ENCODE measurements at regions not wholly inside any gene's neighbourhood (a gene's known extent, or its start where the extent isn't known, plus 50 kb on each side); places are given as distances from the start of the nearest gene placed in this dataset.
"Not testable (repeated sequence)": the region's sequence is repeated elsewhere in the genome, so short reads cannot be mapped to it uniquely, and the experiment has no call there.

- DNase-seq: no peak
Observed at GRCh38 chr20:47406849-47407682, 50.6 kb upstream of the ZMYND8 start.

GRCh38 chr20:47411161-47411560, 54.7 kb upstream of the ZMYND8 start:
- no peak for DNase-seq

DNA sequence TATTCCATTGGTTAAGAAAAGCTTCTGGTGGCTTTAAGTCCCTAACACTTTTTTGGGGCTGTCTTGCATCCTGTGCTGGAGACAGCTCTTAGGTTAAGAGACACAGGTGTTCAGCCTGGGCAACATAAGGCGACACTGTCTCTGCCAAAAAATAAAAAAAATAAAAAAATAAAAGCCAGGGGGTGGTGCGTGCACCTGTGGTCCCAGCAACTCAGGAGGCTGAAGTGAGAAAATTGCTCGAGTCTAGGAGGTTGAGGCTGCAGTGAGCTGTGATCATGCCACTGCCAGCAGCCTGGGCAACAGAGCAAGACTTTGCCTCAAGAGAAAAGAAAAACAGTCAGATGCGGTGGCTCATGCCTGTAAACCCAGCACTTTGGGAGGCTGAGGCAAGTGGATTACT, 55.6 kb upstream of the ZMYND8 start:
- peak; percentile 64 for DNase-seq

- DNase-seq: no peak
Observed at GRCh38 chr20:47413189-47413588, 56.7 kb upstream of the ZMYND8 start.

DNA sequence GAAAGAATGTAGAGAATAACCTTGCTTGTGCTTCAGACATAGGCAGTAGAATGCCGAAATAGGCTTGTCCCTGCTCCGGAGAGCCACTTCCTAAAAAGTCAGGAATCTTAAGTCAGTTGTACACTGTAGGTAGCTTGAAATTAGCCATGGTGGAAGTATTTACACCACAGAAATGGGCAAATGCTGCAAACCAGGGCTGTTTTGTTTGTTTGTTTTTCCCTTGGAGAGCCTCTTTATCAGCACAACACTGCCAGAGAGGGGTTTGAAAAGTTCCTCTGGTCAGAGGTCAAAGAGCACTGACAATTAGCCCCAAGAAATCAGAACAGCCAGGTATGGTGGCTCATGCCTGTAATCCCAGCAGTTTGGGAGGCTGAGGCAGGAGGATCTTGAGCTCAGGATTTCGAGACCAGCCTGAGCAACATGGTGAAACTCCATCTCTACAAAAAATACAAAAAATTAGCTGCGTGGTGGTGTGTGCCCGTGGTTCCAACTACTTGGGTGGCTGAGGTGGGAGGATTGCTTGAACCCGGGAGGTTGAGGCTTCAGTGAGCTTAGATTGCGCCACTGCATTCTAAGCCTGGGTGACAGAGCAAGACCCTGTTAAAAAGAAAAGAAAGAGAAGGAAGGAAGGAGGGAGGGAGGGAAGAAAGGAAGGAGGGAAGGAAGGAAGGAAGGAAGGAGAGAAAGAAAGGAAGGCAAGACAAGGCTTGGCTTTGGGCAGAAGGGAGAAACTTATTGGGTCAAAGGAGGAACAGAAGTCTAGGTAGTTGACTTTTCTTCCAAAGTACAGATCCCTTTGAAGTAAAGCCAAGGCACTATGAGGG, 61.0 kb upstream of the ZMYND8 start:
- DNase-seq: no peak

GRCh38 chr20:47418069-47418757, 61.7 kb upstream of the ZMYND8 start:
- no peak for DNase-seq

DNA sequence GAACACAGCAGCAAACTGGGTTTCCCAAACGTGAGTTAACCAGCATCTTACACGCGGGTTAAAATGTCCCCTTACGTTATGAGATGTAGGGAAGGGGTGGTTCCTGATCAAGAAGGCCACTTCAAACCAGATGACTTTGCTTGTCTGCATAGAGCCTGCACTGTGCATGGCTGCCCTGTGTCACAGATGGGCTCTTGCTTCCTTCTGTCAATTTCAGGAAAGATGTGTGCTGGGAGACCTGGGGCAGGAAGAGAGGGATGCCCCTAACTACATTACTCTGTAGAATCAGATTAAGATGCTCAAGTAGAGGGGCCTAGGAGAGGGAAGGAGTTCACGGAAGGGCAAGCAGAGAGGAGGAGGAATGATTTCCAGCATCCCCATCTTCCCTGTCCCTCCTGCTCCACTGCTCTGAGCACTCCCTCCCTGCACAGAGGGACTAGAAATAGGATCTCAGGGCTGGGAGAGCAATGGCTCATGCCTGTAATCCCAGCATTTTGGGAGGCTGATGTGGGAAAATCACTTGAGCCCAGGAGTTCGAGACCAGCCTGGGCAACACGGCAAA, 63.5 kb upstream of the ZMYND8 start:
- DNase-seq: no peak

DNA sequence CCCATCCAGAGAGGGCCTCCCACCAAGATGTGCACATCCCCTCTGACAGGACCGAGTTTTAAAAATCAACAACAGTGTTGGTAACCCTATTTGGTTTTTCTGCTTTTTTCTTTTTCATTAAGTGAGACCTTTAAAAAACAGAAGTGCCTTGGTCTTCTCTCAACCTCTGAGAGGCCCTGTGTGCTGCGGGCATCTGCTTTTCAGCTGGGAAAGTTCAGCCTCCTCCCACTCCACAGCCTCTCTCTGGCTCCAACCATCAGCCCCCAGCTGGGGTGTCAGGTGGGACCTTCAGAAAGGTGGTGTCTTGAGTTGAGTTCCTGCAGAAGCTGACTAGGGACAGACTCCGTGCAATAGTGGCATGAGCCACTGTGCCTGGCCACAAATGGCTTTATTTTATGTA, 64.6 kb upstream of the ZMYND8 start:
- DNase-seq: no peak

- no peak for DNase-seq
Observed at GRCh38 chr20:47423586-47423985, 67.1 kb upstream of the ZMYND8 start.

- DNase-seq: no peak
Observed at GRCh38 chr20:47427067-47427466, 70.6 kb upstream of the ZMYND8 start.

- no peak for DNase-seq
Observed at GRCh38 chr20:47427746-47428145, 71.2 kb upstream of the ZMYND8 start.

DNA sequence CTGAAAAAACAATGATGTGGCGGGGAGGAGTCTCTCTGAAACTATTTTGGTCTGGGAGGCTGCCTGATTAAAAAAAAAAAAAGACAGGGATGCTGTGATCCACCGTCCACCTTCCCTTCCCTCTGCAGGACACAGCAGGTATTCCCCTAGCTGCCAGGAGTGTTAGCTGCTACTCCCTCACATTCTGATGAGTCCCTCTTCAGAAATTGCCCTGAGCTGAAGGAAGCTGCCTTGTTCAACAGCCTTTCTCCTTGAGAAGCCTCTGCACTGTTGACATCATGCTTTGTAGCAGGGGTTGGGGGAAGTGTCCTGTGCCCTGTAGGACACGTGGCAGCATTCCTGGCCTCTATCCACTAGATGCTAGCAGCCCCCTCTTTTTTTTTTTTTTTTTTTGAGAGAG, 71.7 kb upstream of the ZMYND8 start:
- DNase-seq: no peak

GRCh38 chr20:47428851-47429336, 72.4 kb upstream of the ZMYND8 start:
- DNase-seq: no peak

DNA sequence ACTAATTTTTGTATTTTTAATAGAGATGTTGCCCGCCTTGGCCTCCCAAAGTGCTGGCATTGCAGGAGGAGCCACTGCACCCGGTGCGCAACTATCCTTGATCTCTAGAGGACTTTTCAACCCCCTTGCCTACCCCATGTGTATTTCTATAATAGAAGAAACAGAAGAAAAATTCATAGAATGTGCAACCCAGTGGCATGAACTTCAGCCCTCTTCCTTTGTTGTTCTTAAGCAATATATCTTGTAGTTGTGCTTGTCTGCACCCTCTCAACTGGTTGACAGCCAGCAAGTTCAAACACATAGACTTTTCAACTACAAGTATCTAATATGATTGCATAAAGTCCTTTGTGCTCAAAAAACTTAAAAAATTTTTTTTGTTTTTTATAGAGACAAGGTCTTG, 72.3 kb upstream of the NCOA3 start:
- no peak for DNase-seq

GRCh38 chr20:47430862-47431588, 70.7 kb upstream of the NCOA3 start:
- no peak for DNase-seq

GRCh38 chr20:47432834-47433210, 68.9 kb upstream of the NCOA3 start:
- no peak for DNase-seq

GRCh38 chr20:47434128-47434779, 67.4 kb upstream of the NCOA3 start:
- not testable (repeated sequence) for DNase-seq

- peak; percentile 75 for DNase-seq
Observed at GRCh38 chr20:47438464-47439381, 63.0 kb upstream of the NCOA3 start.

GRCh38 chr20:47440857-47441773, 60.6 kb upstream of the NCOA3 start:
- no peak for DNase-seq

DNA sequence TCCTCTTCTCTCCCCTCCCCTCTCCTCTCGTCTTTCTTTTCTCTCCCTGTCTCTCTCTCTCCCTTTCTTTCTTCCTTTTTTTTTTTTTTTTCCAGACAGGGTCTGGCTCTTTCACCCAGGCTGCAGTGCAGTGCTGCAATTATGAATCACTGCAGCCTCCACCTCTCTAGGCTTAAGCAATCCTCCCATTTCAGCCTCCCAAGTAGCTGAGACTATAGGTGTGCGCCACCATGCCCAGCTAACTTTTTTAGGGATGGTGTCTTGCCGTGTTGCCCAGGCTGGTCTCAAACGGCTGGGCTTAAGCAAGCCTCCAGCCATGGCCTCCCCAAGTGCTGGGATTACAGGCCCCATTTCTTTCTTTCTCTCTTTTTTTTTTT, 59.9 kb upstream of the NCOA3 start:
- DNase-seq: no peak
